ENCODE measurements at regions not wholly inside any gene's neighbourhood (a gene's known extent, or its start where the extent isn't known, plus 50 kb on each side); places are given as distances from the start of the nearest gene placed in this dataset.

- TF ChIP-seq, protein P1, sequence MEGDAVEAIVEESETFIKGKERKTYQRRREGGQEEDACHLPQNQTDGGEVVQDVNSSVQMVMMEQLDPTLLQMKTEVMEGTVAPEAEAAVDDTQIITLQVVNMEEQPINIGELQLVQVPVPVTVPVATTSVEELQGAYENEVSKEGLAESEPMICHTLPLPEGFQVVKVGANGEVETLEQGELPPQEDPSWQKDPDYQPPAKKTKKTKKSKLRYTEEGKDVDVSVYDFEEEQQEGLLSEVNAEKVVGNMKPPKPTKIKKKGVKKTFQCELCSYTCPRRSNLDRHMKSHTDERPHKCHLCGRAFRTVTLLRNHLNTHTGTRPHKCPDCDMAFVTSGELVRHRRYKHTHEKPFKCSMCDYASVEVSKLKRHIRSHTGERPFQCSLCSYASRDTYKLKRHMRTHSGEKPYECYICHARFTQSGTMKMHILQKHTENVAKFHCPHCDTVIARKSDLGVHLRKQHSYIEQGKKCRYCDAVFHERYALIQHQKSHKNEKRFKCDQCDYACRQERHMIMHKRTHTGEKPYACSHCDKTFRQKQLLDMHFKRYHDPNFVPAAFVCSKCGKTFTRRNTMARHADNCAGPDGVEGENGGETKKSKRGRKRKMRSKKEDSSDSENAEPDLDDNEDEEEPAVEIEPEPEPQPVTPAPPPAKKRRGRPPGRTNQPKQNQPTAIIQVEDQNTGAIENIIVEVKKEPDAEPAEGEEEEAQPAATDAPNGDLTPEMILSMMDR (IDR thresholded peaks at IDR 0.05), result no peak
- no peak for TF ChIP-seq POLR2A (IDR thresholded peaks at IDR 0.05)
Observed at GRCh38 chrX:39981946-39982345, 115.8 kb downstream of the BCOR start.

Measured in thyroid gland (tissue), 4 donors.